GM21528 (cell line): ENCODE measurements at regions not wholly inside any gene's neighbourhood (a gene's known extent, or its start where the extent isn't known, plus 50 kb on each side); places are given as distances from the start of the nearest gene placed in this dataset.

Experiments
- ATAC-seq: cut with Tn5 transposase; IDR thresholded peaks from one replicate; pipeline ENCODE4 v1.9.1; 2021; ENCODE audit warnings: mild to moderate bottlenecking, moderate library complexity; ENCODE audit not compliant: unreplicated experiment, low FRiP score

GRCh38 chr15:39095218-39095879 is 485.5 kb upstream of the THBS1 start:
- no peak for ATAC-seq

GRCh38 chr15:39096608-39097205 is 484.2 kb upstream of the THBS1 start:
- ATAC-seq = no peak

GRCh38 chr15:39099524-39099923 is 481.4 kb upstream of the THBS1 start:
- ATAC-seq = no peak

- ATAC-seq = no peak
Observed at GRCh38 chr15:39100106-39100660, 480.7 kb upstream of the THBS1 start.

- ATAC-seq = no peak
Observed at GRCh38 chr15:39102431-39102830, 478.4 kb upstream of the THBS1 start.

GRCh38 chr15:39106950-39107349 is 473.9 kb upstream of the THBS1 start:
- ATAC-seq = no peak

GRCh38 chr15:39108021-39108420 is 472.9 kb upstream of the THBS1 start:
- no peak for ATAC-seq

- no peak for ATAC-seq
Observed at GRCh38 chr15:39110336-39110735, 470.5 kb upstream of the THBS1 start.

- ATAC-seq = no peak
Observed at GRCh38 chr15:39110746-39111145, 470.1 kb upstream of the THBS1 start.

- no peak for ATAC-seq
Observed at GRCh38 chr15:39113741-39114140, 467.1 kb upstream of the THBS1 start.

- no peak for ATAC-seq
Observed at GRCh38 chr15:39114690-39115378, 466.0 kb upstream of the THBS1 start.

GRCh38 chr15:39115379-39116057 is 465.4 kb upstream of the THBS1 start:
- no peak for ATAC-seq

GRCh38 chr15:39118510-39118909 is 462.4 kb upstream of the THBS1 start:
- no peak for ATAC-seq

- ATAC-seq = no peak
Observed at GRCh38 chr15:39124155-39124552, 456.7 kb upstream of the THBS1 start.

- no peak for ATAC-seq
Observed at GRCh38 chr15:39124553-39125171, 456.2 kb upstream of the THBS1 start.

- no peak for ATAC-seq
Observed at GRCh38 chr15:39125226-39125625, 455.7 kb upstream of the THBS1 start.

GRCh38 chr15:39125904-39126303 is 455.0 kb upstream of the THBS1 start:
- no peak for ATAC-seq

- ATAC-seq = no peak
Observed at GRCh38 chr15:39127151-39127790, 453.6 kb upstream of the THBS1 start.

GRCh38 chr15:39127925-39128617 is 452.8 kb upstream of the THBS1 start:
- ATAC-seq = no peak

GRCh38 chr15:39128746-39129145 is 452.1 kb upstream of the THBS1 start:
- no peak for ATAC-seq
